ENCODE measurements at regions not wholly inside any gene's neighbourhood (a gene's known extent, or its start where the extent isn't known, plus 50 kb on each side); places are given as distances from the start of the nearest gene placed in this dataset.

- TF ChIP-seq CTCF (conservative IDR thresholded peaks at IDR 0.05; ENCODE audit: low read length): no peak
- no peak for TF ChIP-seq EZH2phosphoT487 (IDR thresholded peaks at IDR 0.05; ENCODE audit: borderline replicate concordance, low read depth, low read length)
These were observed 357.8 kb downstream of the TMA16 start for GRCh38 chr4:163852246-163852645.

Measured in OCI-LY7 (cell line).